GM12878 (cell line): ENCODE measurements at regions not wholly inside any gene's neighbourhood (a gene's known extent, or its start where the extent isn't known, plus 50 kb on each side); places are given as distances from the start of the nearest gene placed in this dataset.

Experiments used
- CHD2 ChIP-seq: IDR thresholded peaks from 2 replicates; pipeline ENCODE4 v1.6.1; 2011; ENCODE audit warnings: low read depth, low read length, improper control_type of control experiment, borderline replicate concordance
- MYC ChIP-seq: IDR thresholded peaks from 2 replicates; pipeline ENCODE4 v1.6.1; 2011; ENCODE audit warnings: mild to moderate bottlenecking, low read length, moderate library complexity, inconsistent platforms; ENCODE audit not compliant: insufficient read depth, insufficient replicate concordance, insufficient read length, severe bottlenecking
- NFYB ChIP-seq: IDR thresholded peaks from 2 replicates; pipeline ENCODE4 v1.6.1; 2011; ENCODE audit warnings: low read depth, mild to moderate bottlenecking, low read length, improper control_type of control experiment, moderate library complexity; ENCODE audit not compliant: insufficient read depth
- POLR2A ChIP-seq: IDR thresholded peaks from 2 replicates; pipeline ENCODE4 v1.6.1; 2011; ENCODE audit warnings: low read depth, mild to moderate bottlenecking, low read length
- POLR2AphosphoS2 ChIP-seq: IDR thresholded peaks from 2 replicates; pipeline ENCODE4 v1.6.1; 2011; ENCODE audit warnings: low read depth, mild to moderate bottlenecking, low read length, improper control_type of control experiment, moderate library complexity
- POLR2AphosphoS5 ChIP-seq: IDR thresholded peaks from 2 replicates; pipeline ENCODE4 v1.6.1; 2011; ENCODE audit warnings: mild to moderate bottlenecking, low read length, inconsistent platforms
- YY1 ChIP-seq: IDR thresholded peaks from 2 replicates; pipeline ENCODE4 v1.6.1; 2011; ENCODE audit warnings: low read depth, mild to moderate bottlenecking, low read length
- TF ChIP-seq, protein P1 (sequence below), 3 experiments: IDR thresholded peaks in 2 of 3; conservative IDR thresholded peaks in 1 of 3; 2 replicates each; pipeline ENCODE4 v1.5.1; 2011; ENCODE audit warnings: low read depth in 3 of 3, low read length in 3 of 3, mild to moderate bottlenecking in 3 of 3, control low read depth in 2 of 3, moderate library complexity in 2 of 3, inconsistent platforms in 1 of 3, mixed read lengths in 1 of 3; ENCODE audit not compliant: control insufficient read depth in 2 of 3, insufficient read depth in 1 of 3; ENCODE audit errors: extremely low read depth in 1 of 3

DNA sequence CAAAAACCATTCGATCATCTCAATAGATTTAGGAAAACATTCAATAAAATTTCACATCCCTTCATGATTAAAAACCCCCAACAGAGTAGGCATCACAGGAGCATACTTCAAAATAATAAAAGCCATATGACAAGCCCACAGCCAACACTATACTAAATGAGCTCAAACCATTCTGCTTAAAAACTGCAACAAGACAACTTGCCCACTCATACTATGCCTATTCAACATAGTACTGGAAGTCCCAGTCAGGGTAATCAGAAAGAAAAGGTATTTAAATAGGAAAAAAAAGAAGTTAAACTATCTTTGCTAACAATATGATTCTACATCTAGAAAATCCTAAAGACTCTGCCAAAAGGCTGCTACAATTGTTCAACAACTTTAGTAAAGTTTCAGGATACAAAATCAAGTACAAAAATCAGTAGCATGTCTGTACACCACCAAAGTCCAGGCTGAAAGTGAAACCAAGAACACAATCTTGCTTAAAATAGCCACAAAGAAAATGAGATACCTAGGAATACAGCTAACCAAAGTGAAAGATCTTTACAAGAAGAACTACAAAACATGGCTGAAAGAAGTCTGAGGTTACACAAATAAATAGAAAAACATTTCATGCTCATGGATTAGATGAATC is 882.6 kb downstream of the GRM8 start:
- no peak for TF ChIP-seq POLR2A
- TF ChIP-seq POLR2AphosphoS2, result no peak
- TF ChIP-seq NFYB, result no peak
- no peak for TF ChIP-seq POLR2AphosphoS5
- TF ChIP-seq MYC, result no peak
- TF ChIP-seq CHD2, result no peak
- TF ChIP-seq YY1, result no peak
- TF ChIP-seq, protein P1, sequence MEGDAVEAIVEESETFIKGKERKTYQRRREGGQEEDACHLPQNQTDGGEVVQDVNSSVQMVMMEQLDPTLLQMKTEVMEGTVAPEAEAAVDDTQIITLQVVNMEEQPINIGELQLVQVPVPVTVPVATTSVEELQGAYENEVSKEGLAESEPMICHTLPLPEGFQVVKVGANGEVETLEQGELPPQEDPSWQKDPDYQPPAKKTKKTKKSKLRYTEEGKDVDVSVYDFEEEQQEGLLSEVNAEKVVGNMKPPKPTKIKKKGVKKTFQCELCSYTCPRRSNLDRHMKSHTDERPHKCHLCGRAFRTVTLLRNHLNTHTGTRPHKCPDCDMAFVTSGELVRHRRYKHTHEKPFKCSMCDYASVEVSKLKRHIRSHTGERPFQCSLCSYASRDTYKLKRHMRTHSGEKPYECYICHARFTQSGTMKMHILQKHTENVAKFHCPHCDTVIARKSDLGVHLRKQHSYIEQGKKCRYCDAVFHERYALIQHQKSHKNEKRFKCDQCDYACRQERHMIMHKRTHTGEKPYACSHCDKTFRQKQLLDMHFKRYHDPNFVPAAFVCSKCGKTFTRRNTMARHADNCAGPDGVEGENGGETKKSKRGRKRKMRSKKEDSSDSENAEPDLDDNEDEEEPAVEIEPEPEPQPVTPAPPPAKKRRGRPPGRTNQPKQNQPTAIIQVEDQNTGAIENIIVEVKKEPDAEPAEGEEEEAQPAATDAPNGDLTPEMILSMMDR (IDR thresholded peaks at IDR 0.05 in 2 of 3, conservative IDR thresholded peaks at IDR 0.05 in 1 of 3; ENCODE audit: control insufficient read depth in 2 of 3, extremely low read depth in 1 of 3, insufficient read depth in 1 of 3, low read depth in 3 of 3, low read length in 3 of 3), result no peak
